Kidney (tissue), 13 donors: ENCODE measurements at regions not wholly inside any gene's neighbourhood (a gene's known extent, or its start where the extent isn't known, plus 50 kb on each side); places are given as distances from the start of the nearest gene placed in this dataset.

Source experiments
- DNase-seq, 5 donors: peaks; one replicate each; pipeline ENCODE4 v3.0.0-alpha.2; 2013 to 2020
- FAIRE-seq: peaks from 2 replicates; lab custom pipeline; 2012; peaks lifted over from hg19 to GRCh38; lab: Jason Lieb, UNC
- H3K27ac ChIP-seq, 2 donors: one replicate each; pipeline ENCODE4 v1.7.0; 2013; ENCODE audit warnings: low read depth in 2 of 2, low read length in 2 of 2, inconsistent platforms in 1 of 2
- H3K27me3 ChIP-seq: one replicate; pipeline ENCODE4 v1.7.1; 2013; ENCODE audit warnings: low read length, inconsistent platforms; ENCODE audit not compliant: control insufficient read depth, insufficient read depth
- H3K36me3 ChIP-seq, 3 donors: one replicate each; pipeline versions ENCODE4 v1.7.0 to v1.7.1; 2013; ENCODE audit warnings: low read length in 3 of 3, control low read depth in 1 of 3, inconsistent platforms in 1 of 3; ENCODE audit not compliant: insufficient read depth in 3 of 3, control insufficient read depth in 2 of 3
- H3K4me1 ChIP-seq, 3 donors: one replicate each; pipeline versions ENCODE4 v1.7.0 to v1.7.1; 2013; ENCODE audit warnings: low read length in 3 of 3, inconsistent platforms in 1 of 3, low read depth in 1 of 3; ENCODE audit not compliant: control insufficient read depth in 2 of 3, insufficient read depth in 2 of 3
- H3K4me3 ChIP-seq, 3 donors: one replicate each; pipeline versions ENCODE4 v1.7.0 to v1.8.1; 2013; ENCODE audit warnings: low read length in 3 of 3, control low read depth in 1 of 3, inconsistent platforms in 1 of 3
- H3K9ac ChIP-seq, 3 donors: one replicate each; pipeline versions ENCODE4 v1.7.0 to v1.7.1; 2013; ENCODE audit warnings: low read length in 3 of 3, control low read depth in 1 of 3, inconsistent platforms in 1 of 3
- H3K9me3 ChIP-seq, 3 donors: one replicate each; pipeline versions ENCODE4 v1.7.0 to v1.7.1; 2013; ENCODE audit warnings: low read length in 3 of 3, control low read depth in 1 of 3, inconsistent platforms in 1 of 3; ENCODE audit not compliant: control insufficient read depth in 2 of 3, insufficient read depth in 1 of 3
- intact Hi-C: fragments of 100-400 bp; cut with DNase I; formaldehyde crosslinking; loops from one replicate; pipeline ENCODE4 v1.11.1; 2022
- TF ChIP-seq, protein P1 (sequence below): IDR thresholded peaks from 3 replicates; pipeline ENCODE4 v1.5.1; 2012; ENCODE audit warnings: mild to moderate bottlenecking, moderate library complexity, borderline replicate concordance; ENCODE audit not compliant: insufficient read depth; ENCODE audit errors: extremely low read depth
- donor health status: control.
- donor health status: control.
- donor health status: control.
- donor health status: control.
- donor health status: control.
- donor health status: DM: yes; HTN: yes; CAD: no.
- donor health status: Normal renal cell carcinoma (clear cell type).

DNA sequence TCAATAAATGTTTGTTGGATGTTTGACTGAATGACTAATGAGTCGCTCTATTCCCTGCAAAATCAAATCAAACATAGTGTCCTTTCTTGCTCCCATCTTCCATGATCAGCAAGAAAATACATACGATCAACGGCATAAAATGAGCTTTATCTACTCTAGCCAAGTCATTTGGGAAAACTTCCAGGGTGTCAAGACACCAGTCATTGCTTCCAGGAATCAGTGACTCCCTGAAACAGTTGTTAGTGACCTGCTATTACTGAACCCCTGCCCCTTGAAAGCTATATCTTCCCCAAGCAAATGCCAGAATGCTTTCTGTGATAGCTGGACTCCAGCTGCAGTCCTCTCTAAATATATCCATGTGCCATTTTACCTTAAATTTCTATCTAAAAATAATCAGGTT lies 169.5 kb upstream of the SSTR1 start:
- TF ChIP-seq, protein P1, sequence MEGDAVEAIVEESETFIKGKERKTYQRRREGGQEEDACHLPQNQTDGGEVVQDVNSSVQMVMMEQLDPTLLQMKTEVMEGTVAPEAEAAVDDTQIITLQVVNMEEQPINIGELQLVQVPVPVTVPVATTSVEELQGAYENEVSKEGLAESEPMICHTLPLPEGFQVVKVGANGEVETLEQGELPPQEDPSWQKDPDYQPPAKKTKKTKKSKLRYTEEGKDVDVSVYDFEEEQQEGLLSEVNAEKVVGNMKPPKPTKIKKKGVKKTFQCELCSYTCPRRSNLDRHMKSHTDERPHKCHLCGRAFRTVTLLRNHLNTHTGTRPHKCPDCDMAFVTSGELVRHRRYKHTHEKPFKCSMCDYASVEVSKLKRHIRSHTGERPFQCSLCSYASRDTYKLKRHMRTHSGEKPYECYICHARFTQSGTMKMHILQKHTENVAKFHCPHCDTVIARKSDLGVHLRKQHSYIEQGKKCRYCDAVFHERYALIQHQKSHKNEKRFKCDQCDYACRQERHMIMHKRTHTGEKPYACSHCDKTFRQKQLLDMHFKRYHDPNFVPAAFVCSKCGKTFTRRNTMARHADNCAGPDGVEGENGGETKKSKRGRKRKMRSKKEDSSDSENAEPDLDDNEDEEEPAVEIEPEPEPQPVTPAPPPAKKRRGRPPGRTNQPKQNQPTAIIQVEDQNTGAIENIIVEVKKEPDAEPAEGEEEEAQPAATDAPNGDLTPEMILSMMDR: no peak
- no peak overlapping the region for H3K9ac ChIP-seq
- H3K4me1 ChIP-seq: no peaks in the 10 kb centered on the region
- intact Hi-C loops: no loop called here
- no peak overlapping the region for H3K4me3 ChIP-seq
- no peaks in the 10 kb centered on the region for H3K36me3 ChIP-seq
- H3K27me3 ChIP-seq: no peaks in the 10 kb centered on the region
- DNase-seq (peak in 1 of 5 donors; percentile 24), FAIRE-seq (no peak)
- H3K9me3 ChIP-seq: no peaks in the 10 kb centered on the region
- H3K27ac ChIP-seq: no peak overlapping the region

DNA sequence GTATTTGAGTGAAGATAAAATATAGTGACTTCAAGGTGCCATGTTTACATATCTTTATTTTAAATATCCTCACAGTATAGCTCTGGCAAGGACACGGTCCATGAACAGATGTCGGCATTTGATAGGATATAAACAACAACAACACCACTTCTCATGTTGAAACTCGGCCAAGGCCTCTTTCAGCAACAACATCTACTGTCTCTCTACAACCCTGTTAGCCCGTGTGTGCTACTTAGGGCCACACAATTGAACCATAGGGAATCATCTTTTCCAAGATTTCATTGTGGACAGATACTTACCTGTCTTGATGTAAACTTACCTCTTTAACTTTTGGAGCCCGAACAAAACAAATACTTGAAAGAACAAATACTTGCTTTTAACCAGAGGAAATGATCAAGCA lies 168.7 kb upstream of the SSTR1 start:
- intact Hi-C loops: no loop called here
- Histone ChIP-seq H3K27me3 (no peaks in the 10 kb centered on the region), H3K4me3 (no peak overlapping the region), H3K36me3 (no peaks in the 10 kb centered on the region), H3K27ac (no peak overlapping the region), H3K4me1 (no peaks in the 10 kb centered on the region), H3K9me3 (no peaks in the 10 kb centered on the region), H3K9ac (no peak overlapping the region)
- FAIRE-seq: no peak
- TF ChIP-seq, protein P1: no peak
- no peak for DNase-seq

DNA sequence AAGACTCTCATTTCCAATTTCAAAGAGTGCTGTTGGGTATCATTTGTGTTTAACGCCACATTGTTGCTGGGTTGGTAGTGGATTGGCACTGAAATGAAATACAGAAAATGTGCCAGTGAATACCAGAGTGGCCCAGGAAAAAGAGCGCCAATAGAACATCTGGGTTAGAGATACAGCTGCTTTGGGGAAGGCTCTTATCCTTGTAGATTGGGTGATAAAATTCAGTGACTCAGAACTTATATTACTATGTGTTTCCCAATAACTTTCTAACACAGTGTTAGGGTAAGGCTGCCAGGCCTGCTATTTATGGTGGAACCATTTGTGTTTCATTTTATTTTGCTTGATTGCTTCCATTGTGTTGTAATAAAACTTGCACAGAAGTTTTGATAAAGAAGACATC lies 168.2 kb upstream of the SSTR1 start:
- FAIRE-seq (no peak), DNase-seq (no peak)
- Histone ChIP-seq H3K36me3 (no peaks in the 10 kb centered on the region), H3K9me3 (no peaks in the 10 kb centered on the region), H3K27me3 (no peaks in the 10 kb centered on the region), H3K9ac (no peak overlapping the region), H3K4me3 (no peak overlapping the region), H3K4me1 (no peaks in the 10 kb centered on the region), H3K27ac (no peak overlapping the region)
- intact Hi-C loops: no loop called here
- TF ChIP-seq, protein P1: no peak

DNA sequence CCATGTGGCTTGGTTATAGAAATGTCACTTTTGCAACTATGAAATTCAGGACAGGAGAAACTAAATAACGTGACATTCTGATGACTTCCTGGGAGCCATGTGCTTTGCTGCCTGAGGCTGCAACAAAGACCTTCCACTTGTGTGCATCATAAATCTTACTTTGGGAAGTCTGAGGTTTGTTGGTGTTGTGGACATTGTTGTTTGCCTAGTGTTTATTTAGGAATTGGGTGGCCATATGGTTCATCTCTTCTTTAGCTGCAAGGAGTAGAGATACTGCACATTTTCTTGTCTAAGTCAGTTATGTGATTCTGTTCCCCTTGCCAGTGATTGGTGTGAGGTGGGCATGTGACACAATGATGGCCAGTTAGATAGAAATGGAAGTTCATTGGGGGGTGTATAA lies 167.3 kb upstream of the SSTR1 start:
- FAIRE-seq (no peak), DNase-seq (peak in 1 of 5 donors; percentile 25)
- Histone ChIP-seq H3K9ac (no peak overlapping the region), H3K4me1 (no peaks in the 10 kb centered on the region), H3K27me3 (no peaks in the 10 kb centered on the region), H3K36me3 (no peaks in the 10 kb centered on the region), H3K27ac (no peak overlapping the region), H3K4me3 (no peak overlapping the region), H3K9me3 (no peaks in the 10 kb centered on the region)
- TF ChIP-seq, protein P1: no peak
- intact Hi-C loops: no loop called here
